NCI-H510A treated with DMSO at 0.1 percent for 48 hours (cell line): ENCODE measurements at regions not wholly inside any gene's neighbourhood (a gene's known extent, or its start where the extent isn't known, plus 50 kb on each side); places are given as distances from the start of the nearest gene placed in this dataset.
"Not testable (repeated sequence)": the region's sequence is repeated elsewhere in the genome, so short reads cannot be mapped to it uniquely, and the experiment has no call there.

Source experiments
- DNase-seq: peaks from one replicate; lab custom pipeline; 2025; lab: John Stamatoyannopoulos, UW

GRCh38 chr14:97148021-97148420 is 350.8 kb downstream of the VRK1 start:
- not testable (repeated sequence) for DNase-seq

GRCh38 chr14:97149775-97150174 is 352.6 kb downstream of the VRK1 start:
- DNase-seq, result no peak

- DNase-seq, result no peak
Measured at GRCh38 chr14:97153527-97153926, 356.3 kb downstream of the VRK1 start.

- DNase-seq, result no peak
Measured at GRCh38 chr14:97155320-97155719, 358.1 kb downstream of the VRK1 start.

- DNase-seq, result no peak
Measured at GRCh38 chr14:97155814-97156213, 358.6 kb downstream of the VRK1 start.

- no peak for DNase-seq
Measured at GRCh38 chr14:97156705-97157104, 359.5 kb downstream of the VRK1 start.

- DNase-seq, result no peak
Measured at GRCh38 chr14:97158102-97158501, 360.9 kb downstream of the VRK1 start.

GRCh38 chr14:97159124-97159523 is 361.9 kb downstream of the VRK1 start:
- no peak for DNase-seq

- DNase-seq, result no peak
Measured at GRCh38 chr14:97162621-97163020, 365.4 kb downstream of the VRK1 start.

- no peak for DNase-seq
Measured at GRCh38 chr14:97164021-97164420, 366.8 kb downstream of the VRK1 start.

GRCh38 chr14:97166497-97166896 is 369.3 kb downstream of the VRK1 start:
- no peak for DNase-seq

GRCh38 chr14:97167577-97167976 is 370.4 kb downstream of the VRK1 start:
- DNase-seq, result not testable (repeated sequence)

- no peak for DNase-seq
Measured at GRCh38 chr14:97172644-97173043, 375.5 kb downstream of the VRK1 start.

- DNase-seq, result peak; percentile 32
Measured at GRCh38 chr14:97177016-97177415, 379.8 kb downstream of the VRK1 start.

GRCh38 chr14:97177635-97178034 is 380.5 kb downstream of the VRK1 start:
- no peak for DNase-seq

- DNase-seq, result no peak
Measured at GRCh38 chr14:97178781-97179180, 381.6 kb downstream of the VRK1 start.

- DNase-seq, result no peak
Measured at GRCh38 chr14:97179573-97179972, 382.4 kb downstream of the VRK1 start.

GRCh38 chr14:97180304-97181200 is 383.4 kb downstream of the VRK1 start:
- no peak for DNase-seq

GRCh38 chr14:97185186-97185585 is 388.0 kb downstream of the VRK1 start:
- DNase-seq, result no peak

GRCh38 chr14:97187916-97188315 is 390.7 kb downstream of the VRK1 start:
- DNase-seq, result no peak

GRCh38 chr14:97196336-97196735 is 399.2 kb downstream of the VRK1 start:
- no peak for DNase-seq

GRCh38 chr14:97198813-97199212 is 401.6 kb downstream of the VRK1 start:
- no peak for DNase-seq

GRCh38 chr14:97200245-97200644 is 403.1 kb downstream of the VRK1 start:
- no peak for DNase-seq

- DNase-seq, result no peak
Measured at GRCh38 chr14:97206916-97207315, 409.7 kb downstream of the VRK1 start.
